NT2/D1 (cell line): ENCODE measurements at regions not wholly inside any gene's neighbourhood (a gene's known extent, or its start where the extent isn't known, plus 50 kb on each side); places are given as distances from the start of the nearest gene placed in this dataset.

Experiments
- DNase-seq: peaks from one replicate; pipeline ENCODE4 v3.0.0-alpha.2; 2011; ENCODE audit warnings: low read depth, low spot score
- H3K27me3 ChIP-seq: 2 replicates; pipeline ENCODE4 v1.6.0; 2011; ENCODE audit warnings: mild to moderate bottlenecking; ENCODE audit not compliant: insufficient read length, insufficient read depth
- H3K36me3 ChIP-seq: 2 replicates; pipeline ENCODE4 v1.6.1; 2011; ENCODE audit warnings: mild to moderate bottlenecking, low read length, mixed read lengths; ENCODE audit not compliant: insufficient read depth, insufficient read length
- H3K4me1 ChIP-seq: 2 replicates; pipeline ENCODE4 v1.5.1; 2011; ENCODE audit not compliant: insufficient read depth, insufficient read length
- H3K4me3 ChIP-seq: 2 replicates; pipeline ENCODE4 v1.5.1; 2011; ENCODE audit warnings: low read depth; ENCODE audit not compliant: insufficient read length
- H3K9ac ChIP-seq: 2 replicates; pipeline ENCODE4 v1.6.0; 2011; ENCODE audit warnings: low read depth; ENCODE audit not compliant: insufficient read length
- H3K9me3 ChIP-seq: 2 replicates; pipeline ENCODE4 v1.5.1; 2011; ENCODE audit warnings: mild to moderate bottlenecking, low read length; ENCODE audit not compliant: insufficient read depth
- SUZ12 ChIP-seq: IDR thresholded peaks from 2 replicates; pipeline ENCODE4 v1.6.1; 2011; ENCODE audit not compliant: insufficient read length, insufficient read depth; ENCODE audit errors: extremely low read depth
- YY1 ChIP-seq: IDR thresholded peaks from 2 replicates; pipeline ENCODE4 v1.6.1; 2011; ENCODE audit not compliant: insufficient read length, insufficient read depth
- ZNF274 ChIP-seq: IDR thresholded peaks from 2 replicates; pipeline ENCODE4 v1.6.1; 2011; ENCODE audit warnings: mild to moderate bottlenecking, low read depth, low read length

- no peak for DNase-seq
- no peak for TF ChIP-seq YY1
- TF ChIP-seq SUZ12 = no peak
- no peak for TF ChIP-seq ZNF274
- Histone ChIP-seq H3K4me1 (no peaks in the 10 kb centered on the region), H3K27me3 (no peaks in the 10 kb centered on the region), H3K4me3 (no peak overlapping the region), H3K9ac (no peak overlapping the region), H3K36me3 (no peaks in the 10 kb centered on the region), H3K9me3 (no peaks in the 10 kb centered on the region)
Measured at GRCh38 chr12:131370791-131371347, 340.0 kb upstream of the SFSWAP start.

GRCh38 chr12:131371401-131372170 lies 339.3 kb upstream of the SFSWAP start:
- no peak for DNase-seq
- TF ChIP-seq SUZ12 = no peak
- no peak for TF ChIP-seq YY1
- TF ChIP-seq ZNF274 = no peak
- Histone ChIP-seq H3K4me3 (no peak overlapping the region), H3K4me1 (no peaks in the 10 kb centered on the region), H3K27me3 (no peaks in the 10 kb centered on the region), H3K36me3 (no peaks in the 10 kb centered on the region), H3K9ac (no peak overlapping the region), H3K9me3 (no peaks in the 10 kb centered on the region)

GRCh38 chr12:131372171-131372475 lies 338.8 kb upstream of the SFSWAP start:
- H3K4me1 ChIP-seq = no peaks in the 10 kb centered on the region
- no peak overlapping the region for H3K4me3 ChIP-seq
- TF ChIP-seq ZNF274 = no peak
- no peak for TF ChIP-seq YY1
- no peak for TF ChIP-seq SUZ12
- no peaks in the 10 kb centered on the region for H3K9me3 ChIP-seq
- no peak for DNase-seq
- no peaks in the 10 kb centered on the region for H3K36me3 ChIP-seq
- no peak overlapping the region for H3K9ac ChIP-seq
- no peaks in the 10 kb centered on the region for H3K27me3 ChIP-seq

GRCh38 chr12:131372706-131373195 lies 338.1 kb upstream of the SFSWAP start:
- Histone ChIP-seq H3K9me3 (no peaks in the 10 kb centered on the region), H3K4me3 (no peak overlapping the region), H3K27me3 (no peaks in the 10 kb centered on the region), H3K4me1 (no peaks in the 10 kb centered on the region), H3K36me3 (no peaks in the 10 kb centered on the region), H3K9ac (no peak overlapping the region)
- TF ChIP-seq ZNF274 (no peak), YY1 (no peak), SUZ12 (no peak)
- DNase-seq = no peak

- H3K27me3 ChIP-seq = no peaks in the 10 kb centered on the region
- H3K4me3 ChIP-seq = no peak overlapping the region
- no peak overlapping the region for H3K9ac ChIP-seq
- no peaks in the 10 kb centered on the region for H3K36me3 ChIP-seq
- no peak for DNase-seq
- TF ChIP-seq SUZ12 = no peak
- no peak for TF ChIP-seq YY1
- no peak for TF ChIP-seq ZNF274
- no peaks in the 10 kb centered on the region for H3K9me3 ChIP-seq
- H3K4me1 ChIP-seq = peaks cover 4% of the 10 kb centered on the region
Measured at GRCh38 chr12:131375261-131375971, 335.5 kb upstream of the SFSWAP start.

GRCh38 chr12:131375972-131376345 lies 334.9 kb upstream of the SFSWAP start:
- no peak for DNase-seq
- Histone ChIP-seq H3K36me3 (no peaks in the 10 kb centered on the region), H3K4me1 (peaks cover 6% of the 10 kb centered on the region), H3K9ac (no peak overlapping the region), H3K4me3 (no peak overlapping the region), H3K27me3 (no peaks in the 10 kb centered on the region), H3K9me3 (no peaks in the 10 kb centered on the region)
- TF ChIP-seq YY1 = no peak
- TF ChIP-seq SUZ12 = no peak
- no peak for TF ChIP-seq ZNF274
